GM21737 (cell line): ENCODE measurements at regions not wholly inside any gene's neighbourhood (a gene's known extent, or its start where the extent isn't known, plus 50 kb on each side); places are given as distances from the start of the nearest gene placed in this dataset.

Source experiments
- ATAC-seq: cut with Tn5 transposase; IDR thresholded peaks from one replicate; pipeline ENCODE4 v1.9.1; 2021; ENCODE audit warnings: mild to moderate bottlenecking, moderate library complexity; ENCODE audit not compliant: unreplicated experiment

GRCh38 chr6:114514170-114514569 lies 171.3 kb upstream of the HS3ST5 start:
- ATAC-seq, result no peak

DNA sequence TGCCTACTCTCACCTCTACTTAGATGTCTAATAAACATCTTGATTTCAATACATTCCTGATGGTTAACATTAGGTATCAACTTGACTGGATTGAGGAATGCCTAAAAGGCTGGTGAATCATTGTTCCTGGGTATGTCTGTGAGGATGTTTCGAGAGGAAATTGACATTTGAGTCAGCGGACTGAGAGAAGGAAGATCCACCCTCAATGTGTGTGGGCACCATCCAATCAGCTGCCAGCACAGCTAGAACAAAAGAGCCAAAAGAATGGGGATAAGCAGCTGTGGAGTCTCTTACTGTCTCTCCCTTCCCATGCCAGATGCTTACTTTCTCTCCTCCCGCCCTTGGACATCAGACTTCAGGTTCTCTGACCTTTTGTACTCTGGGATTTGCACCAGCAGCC lies 128.6 kb upstream of the HS3ST5 start:
- no peak for ATAC-seq

GRCh38 chr6:114467931-114468330 lies 125.1 kb upstream of the HS3ST5 start:
- no peak for ATAC-seq

- no peak for ATAC-seq
Observed at GRCh38 chr6:114465511-114465910, 122.7 kb upstream of the HS3ST5 start.

DNA sequence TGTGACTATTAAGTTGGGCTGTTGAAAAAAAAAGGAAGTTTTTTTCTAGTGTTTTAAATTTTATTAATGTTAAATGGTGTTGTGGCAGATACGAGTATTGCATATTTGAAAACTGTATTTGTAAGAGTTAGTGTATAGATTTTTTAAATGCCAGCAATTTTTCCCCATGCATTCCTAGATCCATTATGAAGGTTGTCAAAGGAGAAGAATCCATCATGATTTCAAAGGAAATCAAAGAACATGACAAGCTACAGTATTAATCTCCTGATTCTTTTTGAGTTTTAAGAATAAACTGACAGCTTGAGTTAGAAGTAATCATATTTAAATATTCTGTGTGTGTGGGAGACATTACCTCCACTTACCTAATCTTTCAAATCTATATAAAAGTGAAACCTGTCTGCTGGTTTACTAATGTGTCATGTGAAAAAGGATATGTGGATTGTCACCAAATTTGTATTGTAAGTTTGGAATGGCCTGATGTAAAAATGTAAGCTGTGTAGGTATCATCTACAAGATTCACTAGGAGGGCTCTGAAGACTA lies 111.0 kb upstream of the HS3ST5 start:
- no peak for ATAC-seq

DNA sequence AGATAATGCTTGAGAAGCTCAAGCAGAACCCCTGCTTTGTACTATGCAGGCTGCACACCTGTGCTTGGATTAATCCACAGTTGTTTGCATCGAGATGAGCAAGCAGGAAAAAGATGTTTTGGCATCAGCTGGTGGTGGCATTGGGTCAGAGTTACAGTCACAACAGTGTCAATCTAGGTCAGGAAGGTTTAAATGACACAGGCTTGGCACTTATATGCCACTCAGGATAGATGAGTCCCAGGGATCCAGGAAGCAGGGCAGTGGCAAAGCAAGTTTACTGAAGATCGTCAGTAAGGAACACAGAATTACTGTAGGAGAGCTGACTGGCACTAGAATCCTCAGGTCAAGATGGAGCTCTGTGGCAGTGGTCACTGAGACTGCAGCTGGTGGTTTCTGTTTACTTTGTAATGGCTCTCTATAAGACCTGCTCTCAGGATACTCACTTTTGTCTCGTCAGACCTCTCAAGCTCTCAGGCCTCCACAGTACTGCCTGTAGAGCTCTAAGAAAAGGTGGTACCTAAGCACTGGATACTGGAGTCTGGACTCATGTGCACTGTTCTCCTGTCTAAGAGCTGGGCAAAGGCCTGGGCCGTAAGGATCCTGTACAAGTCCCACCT lies 110.1 kb upstream of the HS3ST5 start:
- ATAC-seq, result no peak

GRCh38 chr6:114450631-114451030 lies 107.8 kb upstream of the HS3ST5 start:
- no peak for ATAC-seq

- ATAC-seq, result no peak
Observed at GRCh38 chr6:114449659-114450058, 106.8 kb upstream of the HS3ST5 start.

DNA sequence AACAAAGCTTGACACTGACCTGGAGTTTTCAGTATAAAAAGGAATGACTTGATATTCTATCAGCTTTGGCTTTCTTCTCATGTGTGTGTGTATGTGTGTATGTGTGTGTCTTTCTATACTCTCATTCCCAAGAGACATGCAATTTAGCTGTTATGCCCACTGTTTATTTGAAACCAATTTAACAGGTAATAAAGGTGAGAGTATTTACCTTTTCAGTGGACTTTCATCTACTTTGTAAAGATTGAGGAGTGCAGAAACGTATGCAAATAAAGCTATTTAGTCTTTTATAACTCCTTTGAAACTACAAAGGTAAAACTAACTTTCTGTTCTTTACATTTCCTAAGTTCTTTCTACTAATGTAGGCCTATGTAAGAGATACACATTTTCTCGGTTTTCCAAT lies 103.5 kb upstream of the HS3ST5 start:
- no peak for ATAC-seq

DNA sequence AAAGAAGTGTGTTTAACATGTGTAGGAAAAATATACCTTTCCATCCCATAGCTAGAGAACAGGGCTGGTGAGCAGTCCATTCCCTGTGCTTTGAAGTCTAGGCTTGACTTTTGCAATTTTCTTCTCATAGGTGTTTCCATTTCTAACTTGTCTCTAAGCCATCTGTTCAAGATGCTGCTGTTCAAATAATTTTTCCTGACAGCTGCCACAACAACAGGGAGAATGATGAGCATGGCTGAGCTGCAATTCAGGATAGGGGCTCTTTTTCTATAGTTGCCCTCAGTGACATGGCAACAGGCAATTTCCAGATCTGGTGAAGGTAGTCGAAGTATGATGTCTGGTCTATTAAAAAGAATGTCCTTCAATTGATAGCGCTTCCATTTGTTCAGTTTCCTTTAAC lies 103.0 kb upstream of the HS3ST5 start:
- ATAC-seq, result no peak

DNA sequence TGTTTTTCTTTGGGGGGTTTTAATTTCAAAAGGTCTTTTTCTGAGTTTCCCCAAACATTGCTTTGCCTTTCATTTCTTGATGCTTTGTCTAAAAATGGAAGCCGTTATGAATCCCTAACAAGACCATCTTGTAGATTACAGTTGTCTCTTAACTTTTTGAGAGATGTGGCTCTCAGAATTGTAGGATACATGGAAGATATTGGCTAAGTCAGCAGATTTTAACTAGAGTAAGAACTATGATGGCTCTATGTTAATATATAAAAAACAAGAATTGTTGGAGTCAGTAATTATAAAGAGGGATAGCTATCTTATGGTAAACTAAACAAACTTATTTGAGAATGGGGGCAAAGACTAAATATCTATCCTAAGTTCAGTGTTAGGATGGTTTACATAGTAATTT lies 96.6 kb upstream of the HS3ST5 start:
- no peak for ATAC-seq

DNA sequence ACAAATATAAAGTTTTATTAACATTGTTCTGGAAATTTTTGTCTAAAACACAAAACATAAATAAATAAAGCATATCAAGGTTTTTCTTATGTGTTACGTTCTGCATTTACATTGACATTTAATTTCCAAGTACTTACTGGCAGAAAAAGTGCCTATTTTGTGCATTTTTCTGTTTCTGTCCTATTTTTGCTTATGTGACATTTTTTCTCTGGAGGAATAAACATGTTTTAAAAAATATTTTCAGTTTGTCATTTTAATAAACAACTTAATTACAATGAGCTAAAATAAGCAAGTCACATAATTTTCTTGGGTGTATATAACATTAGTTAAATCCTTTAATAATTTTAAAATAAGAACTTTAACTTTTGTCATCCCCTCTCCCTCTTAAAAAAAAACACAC lies 94.4 kb upstream of the HS3ST5 start:
- no peak for ATAC-seq

DNA sequence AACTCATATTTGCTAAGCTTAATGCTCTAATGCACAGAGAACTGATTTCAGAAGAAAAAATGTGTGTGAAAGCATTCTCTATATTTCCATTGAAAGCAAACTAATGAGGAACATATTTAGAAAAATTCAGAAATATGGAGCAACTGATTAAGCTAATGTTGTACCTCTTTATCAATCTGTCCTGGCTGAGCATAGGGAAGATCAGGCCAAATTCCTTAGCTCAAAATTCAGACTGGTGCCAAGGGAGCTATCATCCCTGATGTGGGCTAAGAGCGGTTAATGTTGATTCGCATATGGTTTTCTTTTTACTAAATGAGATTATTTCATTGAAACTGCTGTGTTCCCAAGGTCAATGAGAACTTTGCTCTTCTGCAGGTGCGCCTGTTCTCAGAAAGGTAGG lies 93.9 kb upstream of the HS3ST5 start:
- ATAC-seq, result no peak

- no peak for ATAC-seq
Observed at GRCh38 chr6:114435985-114436384, 93.2 kb upstream of the HS3ST5 start.

- no peak for ATAC-seq
Observed at GRCh38 chr6:114432400-114432799, 89.6 kb upstream of the HS3ST5 start.

GRCh38 chr6:114431641-114432040 lies 88.8 kb upstream of the HS3ST5 start:
- no peak for ATAC-seq

DNA sequence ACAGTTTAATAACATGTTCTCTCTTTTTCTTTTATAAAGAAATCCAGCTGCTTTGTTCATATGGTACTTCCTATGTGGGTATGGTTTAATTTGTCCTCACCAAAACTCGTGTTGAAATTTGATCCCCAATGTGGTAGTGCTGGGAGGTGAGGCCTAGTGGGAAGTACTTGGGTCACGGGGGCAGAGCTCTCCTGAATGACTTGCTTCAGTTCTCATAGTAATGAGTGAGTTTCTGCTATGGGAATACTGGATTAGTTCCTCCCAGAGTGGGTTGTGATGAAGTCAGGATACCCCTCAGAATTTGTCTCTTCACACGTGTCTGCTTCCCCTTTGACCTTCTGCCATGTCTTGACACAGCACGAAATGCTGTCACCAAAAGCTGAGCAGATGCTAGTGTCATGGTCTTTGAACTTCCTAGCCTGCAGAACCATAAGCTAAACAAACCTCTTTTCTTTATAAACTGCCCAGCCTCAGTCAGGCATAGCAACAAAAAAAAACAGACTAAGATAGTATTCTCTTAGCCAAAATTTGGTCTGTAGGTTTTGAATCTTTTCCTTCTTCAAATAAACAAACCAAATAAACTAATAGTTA lies 87.8 kb upstream of the HS3ST5 start:
- ATAC-seq, result no peak

- no peak for ATAC-seq
Observed at GRCh38 chr6:114428341-114428740, 85.5 kb upstream of the HS3ST5 start.

DNA sequence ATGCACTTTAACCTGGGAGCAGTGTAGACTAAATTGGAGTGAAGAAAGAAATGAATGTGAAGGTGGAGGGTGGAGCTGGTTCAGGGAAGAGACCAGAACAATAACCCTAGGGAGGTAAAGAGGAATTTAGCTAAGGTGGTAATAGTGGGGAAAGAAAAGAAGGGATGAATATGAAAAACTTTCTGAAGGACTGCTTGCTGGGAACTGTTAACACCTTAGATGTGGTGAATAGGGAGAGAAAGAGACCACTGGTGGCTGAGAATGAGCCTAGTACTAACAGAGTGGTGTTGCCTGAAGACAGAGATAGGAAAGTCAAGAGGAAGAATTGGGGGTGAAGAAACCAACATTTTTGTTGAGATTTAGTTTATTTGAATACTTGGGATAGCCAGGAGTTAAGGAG lies 78.4 kb upstream of the HS3ST5 start:
- no peak for ATAC-seq

GRCh38 chr6:114419175-114419574 lies 76.4 kb upstream of the HS3ST5 start:
- ATAC-seq, result no peak

DNA sequence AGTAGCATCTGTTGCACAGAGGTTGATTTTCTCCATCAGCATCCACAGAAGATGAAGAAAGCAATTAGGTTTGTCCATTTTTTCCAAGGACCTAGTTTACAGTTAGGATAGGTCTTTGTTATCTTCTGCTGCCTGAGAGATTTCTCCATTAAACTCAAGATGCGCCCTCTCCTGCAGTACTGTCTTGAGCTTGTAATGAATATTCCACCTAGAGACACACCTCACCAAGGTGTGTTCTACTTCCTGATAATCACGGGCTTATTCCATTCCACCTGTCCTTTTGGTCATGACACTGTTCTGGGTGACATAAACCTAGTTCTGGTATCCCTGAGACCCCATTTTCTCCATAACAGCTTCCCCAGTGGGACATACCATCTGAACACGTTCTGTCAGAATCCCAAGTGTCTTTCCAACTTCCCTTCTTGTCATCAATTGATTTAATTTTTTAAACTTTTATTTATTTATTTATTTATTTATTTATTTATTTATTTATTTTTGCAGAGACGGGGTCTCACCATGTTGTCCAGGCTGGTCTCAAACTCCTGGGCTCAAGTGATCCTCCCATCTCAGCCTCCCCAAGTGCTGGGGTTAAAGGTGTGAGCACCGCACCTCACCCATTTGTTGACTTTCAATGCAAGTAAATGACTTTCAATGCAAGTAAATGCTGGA lies 75.6 kb upstream of the HS3ST5 start:
- no peak for ATAC-seq

DNA sequence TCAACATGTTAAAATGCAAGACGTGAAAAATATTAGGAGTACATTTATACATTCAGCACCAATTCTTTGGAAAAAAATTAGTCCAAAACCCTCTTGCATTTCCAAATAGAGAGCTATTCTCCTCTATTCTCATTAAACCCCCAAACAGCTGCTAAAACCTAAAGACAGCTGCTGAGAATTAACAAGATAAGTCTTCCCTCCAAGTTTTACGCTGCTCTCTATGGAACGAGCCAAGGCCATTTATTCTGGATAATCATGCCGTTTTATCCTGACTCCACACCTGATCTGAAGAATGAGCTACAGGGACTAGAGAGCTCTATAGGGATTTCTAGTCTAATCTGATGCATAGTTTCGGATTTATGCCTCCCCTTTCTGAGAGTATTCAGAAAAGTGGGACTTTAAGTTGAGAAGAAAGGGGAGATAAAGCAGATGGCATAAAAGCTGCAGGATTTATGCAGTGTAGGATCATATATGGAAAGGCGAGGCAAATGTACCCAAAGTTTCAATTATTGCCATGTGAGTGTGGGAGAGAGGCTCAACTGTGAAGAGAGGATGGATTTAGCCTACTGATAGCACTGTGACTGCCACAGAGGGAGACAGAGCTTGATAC lies 64.7 kb upstream of the HS3ST5 start:
- ATAC-seq, result no peak
